ENCODE measurements at regions not wholly inside any gene's neighbourhood (a gene's known extent, or its start where the extent isn't known, plus 50 kb on each side); places are given as distances from the start of the nearest gene placed in this dataset.

DNA sequence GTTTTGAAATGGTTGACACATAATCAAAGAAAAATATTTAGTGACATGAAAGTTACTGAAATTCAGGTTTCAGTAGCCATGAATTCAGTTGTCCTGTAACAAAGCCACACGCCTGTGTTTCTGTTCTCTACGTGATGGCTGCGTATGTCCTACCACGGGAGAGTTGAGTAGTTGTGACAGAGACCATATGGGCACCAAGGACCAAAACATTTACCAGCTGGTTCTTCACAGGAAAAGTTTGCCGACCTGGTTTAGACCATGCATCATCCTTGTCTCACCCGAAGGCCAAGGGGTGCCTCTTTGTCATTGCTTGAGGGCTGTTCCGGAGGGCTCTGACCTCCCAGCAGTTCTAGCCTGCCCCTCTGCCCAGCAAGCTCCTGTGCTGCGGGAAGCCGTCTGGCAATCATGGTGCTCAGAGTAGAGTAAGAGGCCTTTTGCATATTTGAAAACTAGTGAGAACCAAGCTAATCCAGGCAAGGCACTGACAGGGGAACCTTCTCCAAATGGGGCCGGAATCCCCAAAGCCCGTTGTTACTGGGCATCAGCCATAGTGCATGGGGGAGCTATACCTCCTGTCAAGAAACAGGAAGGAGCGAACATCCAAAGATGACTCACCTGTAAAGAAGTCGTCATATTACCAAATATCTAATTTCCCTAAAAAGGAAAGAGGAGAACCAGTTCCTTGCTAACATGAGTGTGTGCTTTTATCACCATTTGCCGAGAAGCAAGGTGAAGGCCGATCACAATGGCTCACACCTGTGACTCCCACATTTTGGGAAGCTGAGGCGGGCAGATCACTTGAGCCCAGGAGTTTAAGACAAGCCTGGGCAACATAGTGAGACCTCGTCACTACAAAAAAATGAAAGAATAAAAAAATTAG is 92.6 kb upstream of the RAB12 start (continued):
- TF ChIP-seq, protein P1, sequence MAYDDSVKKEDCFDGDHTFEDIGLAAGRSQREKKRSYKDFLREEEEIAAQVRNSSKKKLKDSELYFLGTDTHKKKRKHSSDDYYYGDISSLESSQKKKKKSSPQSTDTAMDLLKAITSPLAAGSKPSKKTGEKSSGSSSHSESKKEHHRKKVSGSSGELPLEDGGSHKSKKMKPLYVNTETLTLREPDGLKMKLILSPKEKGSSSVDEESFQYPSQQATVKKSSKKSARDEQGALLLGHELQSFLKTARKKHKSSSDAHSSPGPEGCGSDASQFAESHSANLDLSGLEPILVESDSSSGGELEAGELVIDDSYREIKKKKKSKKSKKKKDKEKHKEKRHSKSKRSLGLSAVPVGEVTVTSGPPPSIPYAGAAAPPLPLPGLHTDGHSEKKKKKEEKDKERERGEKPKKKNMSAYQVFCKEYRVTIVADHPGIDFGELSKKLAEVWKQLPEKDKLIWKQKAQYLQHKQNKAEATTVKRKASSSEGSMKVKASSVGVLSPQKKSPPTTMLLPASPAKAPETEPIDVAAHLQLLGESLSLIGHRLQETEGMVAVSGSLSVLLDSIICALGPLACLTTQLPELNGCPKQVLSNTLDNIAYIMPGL (CRISPR knock-in tag; IDR thresholded peaks at IDR 0.05), result no peak
- TF ChIP-seq, protein P2, sequence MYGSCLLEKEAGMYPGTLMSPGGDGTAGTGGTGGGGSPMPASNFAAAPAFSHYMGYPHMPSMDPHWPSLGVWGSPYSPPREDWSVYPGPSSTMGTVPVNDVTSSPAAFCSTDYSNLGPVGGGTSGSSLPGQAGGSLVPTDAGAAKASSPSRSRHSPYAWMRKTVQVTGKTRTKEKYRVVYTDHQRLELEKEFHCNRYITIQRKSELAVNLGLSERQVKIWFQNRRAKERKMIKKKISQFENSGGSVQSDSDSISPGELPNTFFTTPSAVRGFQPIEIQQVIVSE (CRISPR knock-in tag; IDR thresholded peaks at IDR 0.05; ENCODE audit: borderline replicate concordance), result no peak
- TF ChIP-seq, protein P3, sequence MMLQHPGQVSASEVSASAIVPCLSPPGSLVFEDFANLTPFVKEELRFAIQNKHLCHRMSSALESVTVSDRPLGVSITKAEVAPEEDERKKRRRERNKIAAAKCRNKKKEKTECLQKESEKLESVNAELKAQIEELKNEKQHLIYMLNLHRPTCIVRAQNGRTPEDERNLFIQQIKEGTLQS (CRISPR knock-in tag; conservative IDR thresholded peaks at IDR 0.05), result no peak
- no peak for TF ChIP-seq E2F4 (CRISPR knock-in tag; IDR thresholded peaks at IDR 0.05; ENCODE audit: borderline replicate concordance, low read depth)
- no peak for TF ChIP-seq GABPB1 (CRISPR knock-in tag; IDR thresholded peaks at IDR 0.05)

GRCh38 chr18:8517276-8517675 is 92.0 kb upstream of the RAB12 start:
- TF ChIP-seq ZNF138 (CRISPR knock-in tag; conservative IDR thresholded peaks at IDR 0.05), result no peak
- TF ChIP-seq ZBTB21 (CRISPR knock-in tag; IDR thresholded peaks at IDR 0.05; ENCODE audit: borderline replicate concordance), result no peak
- TF ChIP-seq TP53 (CRISPR knock-in tag; IDR thresholded peaks at IDR 0.05), result no peak
- no peak for TF ChIP-seq USF1 (CRISPR knock-in tag; IDR thresholded peaks at IDR 0.05)
- TF ChIP-seq FOXP4 (CRISPR knock-in tag; IDR thresholded peaks at IDR 0.05), result no peak
- no peak for TF ChIP-seq ATF1 (CRISPR knock-in tag; IDR thresholded peaks at IDR 0.05)
- DNase-seq (ENCODE audit: low spot score) (no peak), ATAC-seq (no peak)
- ChIA-PET CTCF (interaction anchor here (0.6 to 1.5 kb wide), 3 partner anchors 9 to 483 kb away, joined by 3 to 4 read pairs (median 3); no protein-coding TSS in a partner anchor), POLR2A (no interaction called here)
- Mint-ChIP-seq H3K4me1 (no peaks in the 10 kb centered on the region), H3K27ac (no peak overlapping the region), H3K27me3 (ENCODE audit: low read depth) (no peaks in the 10 kb centered on the region; the same call in 1 of the 2 replicates), H3K4me3 (no peak overlapping the region), H3K9me3 (peaks cover 26% of the 10 kb centered on the region), H3K36me3 (peaks cover 18% of the 10 kb centered on the region)

GRCh38 chr18:8519102-8519501 is 90.1 kb upstream of the RAB12 start:
- peaks cover 2% of the 10 kb centered on the region; the same call in 1 of the 2 replicates for H3K27me3 Mint-ChIP-seq (ENCODE audit: low read depth)
- peaks cover 39% of the 10 kb centered on the region for H3K9me3 Mint-ChIP-seq
- POLR2A ChIA-PET, result no interaction called here
- no peak for DNase-seq (ENCODE audit: low spot score)
- ATAC-seq, result no peak
- no peak overlapping the region for H3K4me3 Mint-ChIP-seq
- H3K4me1 Mint-ChIP-seq, result no peaks in the 10 kb centered on the region; the same call in 1 of the 2 replicates
- CTCF ChIA-PET, result no interaction called here
- H3K36me3 Mint-ChIP-seq, result peaks cover 20% of the 10 kb centered on the region
- no peak overlapping the region for H3K27ac Mint-ChIP-seq
- no peak for TF ChIP-seq MAX (CRISPR knock-in tag; IDR thresholded peaks at IDR 0.05)
- TF ChIP-seq PRDM15 (CRISPR knock-in tag; IDR thresholded peaks at IDR 0.05), result no peak
- TF ChIP-seq, protein P4, sequence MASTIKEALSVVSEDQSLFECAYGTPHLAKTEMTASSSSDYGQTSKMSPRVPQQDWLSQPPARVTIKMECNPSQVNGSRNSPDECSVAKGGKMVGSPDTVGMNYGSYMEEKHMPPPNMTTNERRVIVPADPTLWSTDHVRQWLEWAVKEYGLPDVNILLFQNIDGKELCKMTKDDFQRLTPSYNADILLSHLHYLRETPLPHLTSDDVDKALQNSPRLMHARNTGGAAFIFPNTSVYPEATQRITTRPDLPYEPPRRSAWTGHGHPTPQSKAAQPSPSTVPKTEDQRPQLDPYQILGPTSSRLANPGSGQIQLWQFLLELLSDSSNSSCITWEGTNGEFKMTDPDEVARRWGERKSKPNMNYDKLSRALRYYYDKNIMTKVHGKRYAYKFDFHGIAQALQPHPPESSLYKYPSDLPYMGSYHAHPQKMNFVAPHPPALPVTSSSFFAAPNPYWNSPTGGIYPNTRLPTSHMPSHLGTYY (CRISPR knock-in tag; IDR thresholded peaks at IDR 0.05), result no peak
- no peak for TF ChIP-seq CTCF (IDR thresholded peaks at IDR 0.05)
- TF ChIP-seq EMX1 (CRISPR knock-in tag; IDR thresholded peaks at IDR 0.05), result no peak
- TF ChIP-seq ETV6 (CRISPR knock-in tag; IDR thresholded peaks at IDR 0.05), result no peak
